Endothelial cell of umbilical vein (primary cell): ENCODE measurements at regions not wholly inside any gene's neighbourhood (a gene's known extent, or its start where the extent isn't known, plus 50 kb on each side); places are given as distances from the start of the nearest gene placed in this dataset.

ENCODE experiments used
- BruUV-seq: library from RNA; stranded (reverse); fragments of 400-500 nt; replicated peaks from 2 replicates; lab custom pipeline; 2021; lab: Mats Ljungman, UMichigan
- CTCF ChIA-PET: fragments of 300-600, 350-600 bp; sonication (Branson Sonifier 250); formaldehyde crosslinking; loops from one replicate; lab custom pipeline; 2021; ENCODE audit warnings: antibody characterized with exemption, inconsistent platforms; lab: Charles Lee
- POLR2A ChIA-PET: fragments of 300-600, 350-600 bp; sonication (Branson Sonifier 250); formaldehyde crosslinking; loops from one replicate; lab custom pipeline; 2021; ENCODE audit warnings: antibody characterized with exemption, inconsistent platforms; lab: Charles Lee
- DNase-seq: peaks from one replicate; pipeline ENCODE4 v3.0.0-alpha.2; 2011; ENCODE audit warnings: low read depth, low spot score
- FAIRE-seq: peaks from 2 replicates; lab custom pipeline; 2011; peaks lifted over from hg19 to GRCh38; lab: Jason Lieb, UNC
- H2AFZ ChIP-seq: 2 replicates; pipeline ENCODE4 v1.6.0; 2012; ENCODE audit warnings: low read depth, low read length, control low read depth, inconsistent platforms
- H3K27ac ChIP-seq: 2 replicates; pipeline ENCODE4 v1.5.1; 2011; ENCODE audit warnings: low read depth, mild to moderate bottlenecking, control low read depth, low read length, moderate library complexity; ENCODE audit not compliant: insufficient read depth
- H3K27me3 ChIP-seq, 2 experiments: 2 replicates each; pipeline versions ENCODE4 v1.6.0 to v1.6.1; 2011; ENCODE audit warnings: low read length in 2 of 2, mixed read lengths in 1 of 2; ENCODE audit not compliant: control insufficient read depth in 2 of 2, insufficient read depth in 2 of 2
- H3K36me3 ChIP-seq, 2 experiments: 2 replicates in 1 of 2; 3 replicates in 1 of 2; pipeline ENCODE4 v1.5.1; 2011; ENCODE audit warnings: low read length in 2 of 2, mild to moderate bottlenecking in 1 of 2, moderate library complexity in 1 of 2; ENCODE audit not compliant: control insufficient read depth in 2 of 2, insufficient read depth in 2 of 2; ENCODE audit errors: extremely low read depth in 1 of 2
- H3K4me1 ChIP-seq: 3 replicates; pipeline ENCODE4 v1.5.1; 2011; ENCODE audit warnings: mild to moderate bottlenecking, low read length; ENCODE audit not compliant: control insufficient read depth, insufficient read depth; ENCODE audit errors: extremely low read depth
- H3K4me2 ChIP-seq: 2 replicates; pipeline ENCODE4 v1.6.1; 2011; ENCODE audit warnings: low read length, control low read depth, mixed read lengths; ENCODE audit not compliant: insufficient read depth
- H3K4me3 ChIP-seq, 3 experiments: fragments of 200-600 bp in 1 of 3; sonication (generic), shearing (Covaris generic) in 1 of 3; replicated peaks in 1 of 3; 2 replicates each; pipeline ENCODE4 v1.5.1; 2011 to 2016; ENCODE audit warnings: control low read depth in 3 of 3, low read length in 3 of 3, mild to moderate bottlenecking in 2 of 3, inconsistent platforms in 1 of 3, low read depth in 1 of 3, moderate library complexity in 1 of 3; ENCODE audit not compliant: insufficient read depth in 1 of 3
- H3K79me2 ChIP-seq: 2 replicates; pipeline ENCODE4 v1.6.0; 2012; ENCODE audit warnings: low read length, inconsistent platforms; ENCODE audit not compliant: control insufficient read depth, insufficient read depth
- H3K9ac ChIP-seq: replicated peaks from 2 replicates; pipeline ENCODE3; 2011; ENCODE audit warnings: low read length, control low read depth; ENCODE audit not compliant: insufficient read depth; ENCODE audit errors: extremely low read depth
- H3K9me1 ChIP-seq: replicated peaks from 3 replicates; pipeline ENCODE4 v1.6.0; 2011; ENCODE audit warnings: mild to moderate bottlenecking, low read length; ENCODE audit not compliant: control insufficient read depth, insufficient read depth; ENCODE audit errors: extremely low read depth
- H3K9me3 ChIP-seq: replicated peaks from 2 replicates; pipeline ENCODE4 v1.5.1; 2012; ENCODE audit warnings: low read length, inconsistent platforms; ENCODE audit not compliant: control insufficient read depth, insufficient read depth
- H4K20me1 ChIP-seq: replicated peaks from 2 replicates; pipeline ENCODE3; 2011; ENCODE audit warnings: mild to moderate bottlenecking, low read length; ENCODE audit not compliant: control insufficient read depth, insufficient read depth; ENCODE audit errors: extremely low read depth
- CTCF ChIP-seq, 2 donors: IDR thresholded peaks; 1 replicate in 1 of 2; 2 replicates in 1 of 2; pipeline ENCODE4 v1.5.1; 2011; ENCODE audit warnings: low read length in 2 of 2, mild to moderate bottlenecking in 2 of 2, moderate library complexity in 2 of 2, control low read depth in 1 of 2, inconsistent platforms in 1 of 2, low read depth in 1 of 2; ENCODE audit not compliant: insufficient read depth in 1 of 2; ENCODE audit errors: extremely low read depth in 1 of 2
- EZH2 ChIP-seq: IDR thresholded peaks from 2 replicates; pipeline ENCODE4 v1.6.1; 2012; ENCODE audit warnings: borderline replicate concordance, low read depth, mild to moderate bottlenecking, moderate library complexity, low read length, inconsistent platforms; ENCODE audit not compliant: severe bottlenecking
- FOS ChIP-seq: IDR thresholded peaks from 2 replicates; pipeline ENCODE4 v1.6.1; 2011; ENCODE audit warnings: mild to moderate bottlenecking, low read length, moderate library complexity, borderline replicate concordance; ENCODE audit not compliant: insufficient read depth
- GATA2 ChIP-seq: IDR thresholded peaks from 2 replicates; pipeline ENCODE4 v1.7.0; 2011; ENCODE audit warnings: low read depth, mild to moderate bottlenecking, moderate library complexity, mixed read lengths, low read length; ENCODE audit not compliant: insufficient read length, insufficient read depth
- JUN ChIP-seq: IDR thresholded peaks from 2 replicates; pipeline ENCODE4 v1.6.1; 2011; ENCODE audit warnings: borderline replicate concordance, low read depth; ENCODE audit not compliant: insufficient read length, insufficient read depth
- MAX ChIP-seq: IDR thresholded peaks from 2 replicates; pipeline ENCODE4 v1.6.1; 2011; ENCODE audit not compliant: insufficient read depth, insufficient read length
- MYC ChIP-seq: IDR thresholded peaks from one replicate; pipeline ENCODE4 v1.6.1; 2011; ENCODE audit warnings: mild to moderate bottlenecking, low read depth, low read length
- POLR2A ChIP-seq: IDR thresholded peaks from 2 replicates; pipeline ENCODE4 v1.6.1; 2012; ENCODE audit warnings: low read depth, mild to moderate bottlenecking, control low read depth, low read length
- POLR2AphosphoS5 ChIP-seq: IDR thresholded peaks from 2 replicates; pipeline ENCODE4 v1.6.1; 2012; ENCODE audit warnings: low read depth, mild to moderate bottlenecking, control low read depth, low read length, moderate library complexity; ENCODE audit not compliant: insufficient read depth
- dilution Hi-C: fragments of 300-500 bp; cut with MboI; formaldehyde crosslinking; loops from one replicate; pipeline ENCODE4 v1.15.0; 2019; ENCODE audit warnings: low sequenced_read_pairs; ENCODE audit not compliant: extremely low pct_ligation_motif_present
- intact Hi-C: fragments of 100-400 bp; cut with micrococcal nuclease; formaldehyde crosslinking; loops from one replicate; pipeline ENCODE4 v1.10.0; 2022

GRCh38 chr19:31826325-31826724 is 477.1 kb upstream of the TSHZ3 start:
- H3K9me3 ChIP-seq, result peaks cover 2% of the 10 kb centered on the region
- no peaks in the 10 kb centered on the region for H4K20me1 ChIP-seq
- H3K4me1 ChIP-seq, result no peaks in the 10 kb centered on the region
- no peaks in the 10 kb centered on the region for H3K9me1 ChIP-seq
- intact Hi-C loops, result no loop called here
- no peaks in the 10 kb centered on the region for H3K27me3 ChIP-seq
- TF ChIP-seq POLR2AphosphoS5 (no peak), MYC (no peak), CTCF (IDR thresholded peaks at IDR 0.05; ENCODE audit: extremely low read depth in 1 of 2, insufficient read depth in 1 of 2, low read depth in 1 of 2, low read length in 2 of 2) (no peak), GATA2 (no peak), EZH2 (no peak), POLR2A (no peak), JUN (no peak), FOS (no peak), MAX (no peak)
- no peak overlapping the region for H3K27ac ChIP-seq
- FAIRE-seq (no peak), DNase-seq (no peak)
- H3K79me2 ChIP-seq, result no peaks in the 10 kb centered on the region
- POLR2A ChIA-PET, result no interaction called here
- no peak overlapping the region for H2AFZ ChIP-seq
- CTCF ChIA-PET, result no interaction called here
- H3K9ac ChIP-seq, result no peak overlapping the region
- no peak overlapping the region for H3K4me3 ChIP-seq
- dilution Hi-C loops, result no loop called here
- no peak overlapping the region for H3K4me2 ChIP-seq
- BruUV-seq, result no TSS peak
- no peaks in the 10 kb centered on the region for H3K36me3 ChIP-seq
